ENCODE measurements at regions not wholly inside any gene's neighbourhood (a gene's known extent, or its start where the extent isn't known, plus 50 kb on each side); places are given as distances from the start of the nearest gene placed in this dataset.

DNA sequence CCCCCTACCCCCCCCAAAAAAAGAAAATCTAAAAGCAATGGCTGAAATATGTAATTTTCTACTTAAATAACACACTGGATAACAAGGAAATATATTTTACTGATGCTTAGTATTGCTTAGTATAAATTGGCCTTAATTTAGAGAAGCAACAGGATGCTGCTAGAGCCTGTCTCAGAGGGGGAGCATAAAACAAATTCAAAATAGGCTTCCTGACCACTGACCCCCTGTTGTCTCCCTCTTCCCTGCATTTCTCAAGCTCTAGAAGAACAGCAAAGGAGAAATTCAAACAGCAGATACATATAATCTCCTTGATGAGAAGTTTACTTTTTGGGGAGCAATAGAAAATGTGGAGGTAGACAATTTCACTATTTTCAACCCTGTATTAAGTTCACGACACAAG is 631.1 kb upstream of the GJE1 start:
- H3F3A ChIP-seq (ENCODE audit: insufficient read depth, low read length, poor library complexity, severe bottlenecking) = no peaks in the 10 kb centered on the region
- TF ChIP-seq, protein P1, sequence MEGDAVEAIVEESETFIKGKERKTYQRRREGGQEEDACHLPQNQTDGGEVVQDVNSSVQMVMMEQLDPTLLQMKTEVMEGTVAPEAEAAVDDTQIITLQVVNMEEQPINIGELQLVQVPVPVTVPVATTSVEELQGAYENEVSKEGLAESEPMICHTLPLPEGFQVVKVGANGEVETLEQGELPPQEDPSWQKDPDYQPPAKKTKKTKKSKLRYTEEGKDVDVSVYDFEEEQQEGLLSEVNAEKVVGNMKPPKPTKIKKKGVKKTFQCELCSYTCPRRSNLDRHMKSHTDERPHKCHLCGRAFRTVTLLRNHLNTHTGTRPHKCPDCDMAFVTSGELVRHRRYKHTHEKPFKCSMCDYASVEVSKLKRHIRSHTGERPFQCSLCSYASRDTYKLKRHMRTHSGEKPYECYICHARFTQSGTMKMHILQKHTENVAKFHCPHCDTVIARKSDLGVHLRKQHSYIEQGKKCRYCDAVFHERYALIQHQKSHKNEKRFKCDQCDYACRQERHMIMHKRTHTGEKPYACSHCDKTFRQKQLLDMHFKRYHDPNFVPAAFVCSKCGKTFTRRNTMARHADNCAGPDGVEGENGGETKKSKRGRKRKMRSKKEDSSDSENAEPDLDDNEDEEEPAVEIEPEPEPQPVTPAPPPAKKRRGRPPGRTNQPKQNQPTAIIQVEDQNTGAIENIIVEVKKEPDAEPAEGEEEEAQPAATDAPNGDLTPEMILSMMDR (IDR thresholded peaks at IDR 0.05; ENCODE audit: poor library complexity, severe bottlenecking) = no peak
- no peak for TF ChIP-seq MXI1 (conservative IDR thresholded peaks at IDR 0.05; ENCODE audit: poor library complexity, severe bottlenecking)
- TF ChIP-seq POLR2AphosphoS5 (IDR thresholded peaks at IDR 0.05) = no peak
- TF ChIP-seq SMC3 (conservative IDR thresholded peaks at IDR 0.05; ENCODE audit: poor library complexity) = no peak
- no peak for TF ChIP-seq TAF1 (IDR thresholded peaks at IDR 0.05; ENCODE audit: low read depth)
- TF ChIP-seq EP300 (conservative IDR thresholded peaks at IDR 0.05; ENCODE audit: poor library complexity, severe bottlenecking) = no peak
- TF ChIP-seq, protein P2, sequence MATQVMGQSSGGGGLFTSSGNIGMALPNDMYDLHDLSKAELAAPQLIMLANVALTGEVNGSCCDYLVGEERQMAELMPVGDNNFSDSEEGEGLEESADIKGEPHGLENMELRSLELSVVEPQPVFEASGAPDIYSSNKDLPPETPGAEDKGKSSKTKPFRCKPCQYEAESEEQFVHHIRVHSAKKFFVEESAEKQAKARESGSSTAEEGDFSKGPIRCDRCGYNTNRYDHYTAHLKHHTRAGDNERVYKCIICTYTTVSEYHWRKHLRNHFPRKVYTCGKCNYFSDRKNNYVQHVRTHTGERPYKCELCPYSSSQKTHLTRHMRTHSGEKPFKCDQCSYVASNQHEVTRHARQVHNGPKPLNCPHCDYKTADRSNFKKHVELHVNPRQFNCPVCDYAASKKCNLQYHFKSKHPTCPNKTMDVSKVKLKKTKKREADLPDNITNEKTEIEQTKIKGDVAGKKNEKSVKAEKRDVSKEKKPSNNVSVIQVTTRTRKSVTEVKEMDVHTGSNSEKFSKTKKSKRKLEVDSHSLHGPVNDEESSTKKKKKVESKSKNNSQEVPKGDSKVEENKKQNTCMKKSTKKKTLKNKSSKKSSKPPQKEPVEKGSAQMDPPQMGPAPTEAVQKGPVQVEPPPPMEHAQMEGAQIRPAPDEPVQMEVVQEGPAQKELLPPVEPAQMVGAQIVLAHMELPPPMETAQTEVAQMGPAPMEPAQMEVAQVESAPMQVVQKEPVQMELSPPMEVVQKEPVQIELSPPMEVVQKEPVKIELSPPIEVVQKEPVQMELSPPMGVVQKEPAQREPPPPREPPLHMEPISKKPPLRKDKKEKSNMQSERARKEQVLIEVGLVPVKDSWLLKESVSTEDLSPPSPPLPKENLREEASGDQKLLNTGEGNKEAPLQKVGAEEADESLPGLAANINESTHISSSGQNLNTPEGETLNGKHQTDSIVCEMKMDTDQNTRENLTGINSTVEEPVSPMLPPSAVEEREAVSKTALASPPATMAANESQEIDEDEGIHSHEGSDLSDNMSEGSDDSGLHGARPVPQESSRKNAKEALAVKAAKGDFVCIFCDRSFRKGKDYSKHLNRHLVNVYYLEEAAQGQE (IDR thresholded peaks at IDR 0.05; ENCODE audit: borderline replicate concordance) = no peak
- no peak for TF ChIP-seq EZH2 (IDR thresholded peaks at IDR 0.05; ENCODE audit: borderline replicate concordance, insufficient read depth, low read length, poor library complexity, severe bottlenecking)
- no peak for TF ChIP-seq RAD21 (conservative IDR thresholded peaks at IDR 0.05)
- no peak overlapping the region for H3K27ac ChIP-seq (ENCODE audit: low read length)
- H3K36me3 ChIP-seq (ENCODE audit: insufficient read depth, low read length) = no peaks in the 10 kb centered on the region
- no peaks in the 10 kb centered on the region for H3K27me3 ChIP-seq (ENCODE audit: insufficient read depth, low read depth, low read length)
- no peak overlapping the region for H3K4me2 ChIP-seq (ENCODE audit: low read length)
- H3K79me2 ChIP-seq (replicated peaks; ENCODE audit: insufficient read depth, low read length) = no peaks in the 10 kb centered on the region
- no peaks in the 10 kb centered on the region for H3K9me3 ChIP-seq (ENCODE audit: low read length)
- no peak overlapping the region for H3K9ac ChIP-seq (ENCODE audit: low read length)
- no peaks in the 10 kb centered on the region for H4K20me1 ChIP-seq (ENCODE audit: insufficient read depth)
- H2AFZ ChIP-seq (ENCODE audit: low read depth, low read length) = no peak overlapping the region
- H3K9me2 ChIP-seq (ENCODE audit: insufficient read depth, low read length) = no peaks in the 10 kb centered on the region
- H3K4me3 ChIP-seq (ENCODE audit: low read length) = no peak overlapping the region

DNA sequence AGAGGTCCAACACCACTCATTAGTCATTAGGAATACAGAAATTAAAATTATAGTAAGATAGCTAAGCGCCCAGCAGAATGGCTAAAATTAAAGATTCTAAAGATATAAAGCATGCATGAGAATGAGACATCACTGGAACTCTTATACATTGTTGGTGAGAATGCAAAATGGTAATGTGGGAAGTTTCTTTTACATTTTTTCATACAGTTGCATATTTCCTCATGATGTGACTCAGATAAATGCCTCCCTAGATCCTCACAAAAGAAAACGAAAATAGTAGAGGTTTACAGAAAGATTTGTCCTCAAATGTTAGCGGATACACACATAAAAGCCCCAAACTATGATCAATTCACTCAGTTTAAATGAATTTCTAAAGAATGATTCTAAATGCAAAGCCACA is 633.7 kb upstream of the GJE1 start:
- Histone ChIP-seq H3K4me3 (ENCODE audit: low read length) (no peak overlapping the region), H4K20me1 (ENCODE audit: insufficient read depth) (no peaks in the 10 kb centered on the region), H3K27ac (ENCODE audit: low read length) (no peak overlapping the region), H3K36me3 (ENCODE audit: insufficient read depth, low read length) (no peaks in the 10 kb centered on the region), H3K27me3 (ENCODE audit: insufficient read depth, low read depth, low read length) (no peaks in the 10 kb centered on the region), H3K9ac (ENCODE audit: low read length) (no peak overlapping the region), H3K4me2 (ENCODE audit: low read length) (no peak overlapping the region), H3F3A (ENCODE audit: insufficient read depth, low read length, poor library complexity, severe bottlenecking) (no peaks in the 10 kb centered on the region), H3K9me2 (ENCODE audit: insufficient read depth, low read length) (no peaks in the 10 kb centered on the region), H2AFZ (ENCODE audit: low read depth, low read length) (no peak overlapping the region), H3K9me3 (ENCODE audit: low read length) (no peaks in the 10 kb centered on the region), H3K79me2 (replicated peaks; ENCODE audit: insufficient read depth, low read length) (no peaks in the 10 kb centered on the region)
- TF ChIP-seq TAF1 (IDR thresholded peaks at IDR 0.05; ENCODE audit: low read depth) = no peak

Data from neural cell (in vitro differentiated cells).